ENCODE measurements at regions not wholly inside any gene's neighbourhood (a gene's known extent, or its start where the extent isn't known, plus 50 kb on each side); places are given as distances from the start of the nearest gene placed in this dataset.

DNA sequence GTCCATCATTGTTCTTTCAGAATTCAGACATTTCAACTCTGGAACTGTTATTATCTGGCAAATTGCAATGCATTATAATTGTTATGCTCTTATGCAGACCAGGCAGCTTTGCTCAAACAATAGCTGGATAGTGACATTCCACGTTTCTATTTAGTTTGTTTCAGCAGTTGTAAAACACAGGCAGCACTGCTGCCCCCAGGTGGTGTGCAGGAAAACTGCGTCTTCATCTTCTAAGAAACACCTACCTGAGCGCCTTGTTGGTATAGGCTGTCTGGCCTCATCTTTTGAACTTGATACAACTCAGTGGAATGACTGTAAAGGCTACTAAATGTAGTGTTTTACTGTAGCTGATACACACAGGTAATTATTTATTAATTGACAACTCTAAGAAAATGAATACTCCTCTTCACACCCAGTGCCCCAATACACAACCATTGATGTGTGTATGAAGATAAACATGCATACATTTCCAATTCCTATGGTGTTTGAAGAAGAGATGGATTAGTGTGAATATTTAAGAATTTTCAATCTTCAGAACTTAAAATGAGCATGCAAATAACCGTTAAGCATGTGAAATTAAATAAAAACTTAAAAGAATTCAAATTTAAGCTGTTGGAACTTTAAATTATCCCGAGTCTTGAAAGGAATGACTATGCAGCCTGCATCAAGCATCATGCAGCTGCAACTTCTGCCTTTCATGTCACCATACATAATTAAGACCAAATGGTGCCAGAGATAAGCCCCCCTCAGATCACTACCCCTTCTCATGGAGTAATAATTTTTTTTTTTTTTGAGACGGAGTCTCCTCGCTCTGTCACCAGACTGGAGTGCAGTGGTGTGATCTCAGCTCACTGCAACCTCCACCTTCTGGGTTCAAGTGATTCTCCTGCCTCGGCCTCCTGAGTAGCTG lies 85.6 kb downstream of the CD8B2 start:
- peak; percentile 10 for DNase-seq (ENCODE audit: low read depth)

DNA sequence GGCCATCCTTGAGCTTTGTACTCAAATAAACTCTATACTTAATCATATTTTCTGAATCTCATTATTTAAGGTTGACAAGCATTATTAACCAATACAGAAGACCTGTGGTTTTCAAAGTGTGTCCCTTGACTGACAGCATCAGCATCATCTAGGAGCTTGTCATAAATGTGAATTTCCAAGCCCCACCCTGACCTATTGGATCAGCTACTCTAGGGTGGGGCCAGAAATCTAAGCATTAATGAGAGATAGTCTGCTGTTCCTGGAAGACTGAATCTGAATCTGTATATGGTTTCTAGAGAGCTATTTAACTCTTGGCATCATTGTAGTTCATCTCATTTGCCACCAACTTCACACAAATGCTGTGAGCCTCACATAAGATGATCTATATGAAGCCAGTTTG lies 86.6 kb downstream of the CD8B2 start:
- no peak for DNase-seq (ENCODE audit: low read depth)

DNA sequence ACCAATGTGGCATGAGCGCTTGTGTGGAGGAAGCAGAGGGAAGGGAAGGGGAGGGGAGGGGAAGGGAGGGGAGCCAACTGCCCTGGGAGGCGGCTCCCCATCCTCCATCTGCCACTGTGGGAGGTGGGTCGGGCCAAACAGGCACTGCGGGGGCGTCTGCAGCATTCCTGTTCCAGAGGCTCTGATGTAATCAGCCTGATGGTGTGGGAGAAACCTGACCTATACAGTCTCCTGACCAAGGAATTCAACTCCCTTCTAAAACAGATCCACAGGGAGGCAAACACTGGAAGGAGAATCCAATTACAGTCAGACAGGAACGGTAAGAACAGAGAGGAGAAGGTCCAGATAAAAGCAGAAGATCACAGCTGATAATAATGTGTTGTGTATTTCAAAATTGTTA lies 88.8 kb downstream of the CD8B2 start:
- no peak for DNase-seq (ENCODE audit: low read depth)

DNA sequence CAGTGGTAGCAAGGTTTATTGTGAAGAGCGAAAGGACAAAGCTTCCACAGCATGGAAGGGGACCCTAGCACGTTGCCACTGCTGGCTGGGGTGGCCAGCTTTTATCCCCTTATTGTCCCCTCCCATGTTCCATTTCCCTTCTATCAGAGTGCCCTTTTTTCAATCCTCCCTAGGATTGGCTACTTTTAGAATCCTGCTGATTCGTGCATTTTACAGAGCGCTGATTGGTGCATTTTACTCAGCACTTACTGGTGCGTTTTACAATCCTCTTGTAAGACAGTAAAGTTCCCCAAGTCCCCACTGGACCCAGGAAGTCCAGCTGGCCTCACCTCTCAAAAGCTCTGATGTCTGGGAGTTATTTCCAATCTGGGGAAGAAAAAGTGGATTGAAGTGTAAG lies 90.1 kb downstream of the CD8B2 start:
- DNase-seq (ENCODE audit: low read depth), result no peak

DNA sequence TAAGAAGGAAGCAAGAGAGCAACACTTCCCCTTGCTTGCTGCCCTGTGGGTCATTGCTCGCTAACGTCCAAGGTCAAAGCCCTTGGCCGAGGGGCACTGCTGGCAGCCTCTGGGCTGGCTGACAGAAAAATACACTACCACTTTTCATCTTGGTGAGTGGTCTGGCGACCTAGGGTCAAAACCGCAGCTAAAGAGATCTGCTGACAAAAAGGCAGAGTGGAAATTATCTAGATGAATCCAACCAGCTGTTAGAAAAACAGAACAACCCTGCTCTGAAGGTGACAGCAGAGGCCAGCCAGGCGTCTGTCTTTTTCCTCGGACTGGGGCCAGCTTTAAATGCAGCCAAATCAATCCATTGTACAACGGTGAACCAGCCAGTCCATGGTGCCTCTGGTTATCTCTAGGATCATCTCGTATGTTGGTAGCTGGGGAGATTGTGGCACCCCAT lies 92.6 kb downstream of the CD8B2 start:
- no peak for DNase-seq (ENCODE audit: low read depth)

DNA sequence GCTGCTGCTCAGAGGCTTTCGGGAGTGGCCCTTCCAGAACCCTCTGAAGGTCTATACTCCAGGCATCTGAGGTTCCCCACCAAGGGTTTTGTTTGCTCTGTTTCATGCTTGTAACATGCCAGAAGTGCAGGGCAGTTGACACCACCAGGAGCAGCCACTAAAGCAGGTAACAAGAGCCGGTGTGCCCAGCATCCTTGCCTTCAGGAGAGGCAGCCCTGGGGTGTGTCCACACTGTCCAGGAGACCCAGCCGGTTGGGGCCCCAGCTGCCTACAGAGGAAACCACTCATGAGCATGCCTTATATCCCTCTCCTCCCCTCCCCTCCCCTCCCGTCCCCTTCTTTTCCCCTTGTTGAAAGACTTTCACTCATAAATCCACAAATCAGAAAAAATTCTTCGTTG lies 93.1 kb downstream of the CD8B2 start:
- no peak for DNase-seq (ENCODE audit: low read depth)

DNA sequence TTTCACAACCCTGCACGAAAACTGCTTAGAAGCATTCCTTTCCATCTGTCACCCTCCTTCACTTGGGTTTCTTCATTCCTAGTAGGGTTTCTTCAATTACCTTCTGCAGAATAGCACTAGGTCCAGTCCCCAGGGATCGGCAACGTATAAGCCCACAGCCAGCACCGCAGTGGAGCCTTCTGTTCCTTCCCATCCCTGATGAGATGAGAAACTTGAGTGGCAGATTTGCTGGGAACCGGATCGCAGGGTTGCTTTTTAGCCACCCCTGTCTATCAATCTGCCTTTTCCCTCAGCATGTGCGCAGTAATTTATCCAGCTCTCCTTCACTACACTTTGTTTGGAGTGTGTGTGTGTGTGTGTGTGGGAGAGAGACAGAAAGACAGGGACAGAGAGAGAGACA lies 94.2 kb downstream of the CD8B2 start:
- DNase-seq (ENCODE audit: low read depth), result no peak

DNA sequence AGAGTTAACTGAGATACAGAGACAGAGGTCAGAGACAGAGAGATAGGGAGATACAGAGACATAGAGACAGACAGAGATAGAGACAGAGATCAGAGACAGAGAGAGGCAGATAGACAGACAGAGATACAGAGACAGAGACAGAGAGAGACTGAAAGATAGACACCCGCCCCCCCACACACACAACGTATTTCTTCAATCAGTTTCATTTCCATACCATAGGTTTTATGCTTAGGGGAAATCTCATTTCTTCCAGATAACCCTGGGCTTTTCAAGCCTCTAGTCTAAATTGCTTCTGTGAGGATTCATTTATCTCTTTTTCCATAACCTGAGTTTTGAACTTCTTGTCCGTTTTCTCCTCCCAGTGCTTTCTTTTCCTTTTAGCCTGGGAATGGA lies 94.6 kb downstream of the CD8B2 start:
- no peak for DNase-seq (ENCODE audit: low read depth)

DNA sequence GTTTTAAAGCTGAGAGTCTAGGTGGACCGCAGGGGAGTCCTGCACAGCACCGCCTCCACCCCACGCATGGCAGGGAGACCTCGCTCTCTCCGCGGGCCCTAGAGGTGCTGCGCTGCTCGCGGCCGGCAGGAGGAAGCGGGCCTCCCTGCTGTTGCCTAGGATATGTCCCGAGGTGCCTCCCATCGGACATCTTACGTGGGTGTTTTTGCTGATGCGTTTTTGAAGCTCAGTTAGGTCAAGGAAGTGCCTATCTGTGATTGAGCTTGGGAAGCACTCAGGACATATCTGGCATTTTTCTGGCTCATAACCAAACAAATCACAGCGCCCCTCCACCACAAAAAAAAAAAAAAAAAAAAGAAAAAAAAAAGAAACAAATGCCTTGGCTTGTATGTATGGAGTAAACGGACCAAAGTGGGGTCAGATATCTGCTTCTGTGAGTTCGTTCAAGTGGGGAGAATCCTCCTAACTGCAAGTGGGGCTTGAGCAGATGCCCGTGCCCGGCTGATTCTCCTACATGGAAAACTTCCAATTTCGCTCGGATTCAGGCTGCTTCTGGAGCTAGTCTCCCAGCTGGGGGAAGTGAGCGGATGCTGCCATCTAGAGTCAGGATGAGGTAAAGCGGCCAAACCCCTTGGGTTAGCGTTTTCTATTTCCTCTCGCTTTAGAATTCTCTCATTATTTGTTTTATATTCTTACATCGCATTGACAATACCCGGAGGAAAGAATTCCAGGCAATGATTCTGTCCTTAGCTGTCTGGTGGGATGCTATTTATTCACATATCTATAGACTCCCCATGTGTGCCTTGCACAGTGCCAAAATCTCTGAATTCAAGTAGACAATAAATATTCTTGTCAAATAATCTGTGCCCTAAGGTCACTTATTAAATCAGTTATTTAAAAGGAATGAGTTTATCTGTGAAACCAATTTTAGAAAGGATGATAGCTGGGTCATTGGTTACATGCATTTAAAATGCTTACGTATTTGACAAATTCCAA lies 95.3 kb downstream of the CD8B2 start:
- peak; percentile 79 for DNase-seq (ENCODE audit: low read depth)

DNA sequence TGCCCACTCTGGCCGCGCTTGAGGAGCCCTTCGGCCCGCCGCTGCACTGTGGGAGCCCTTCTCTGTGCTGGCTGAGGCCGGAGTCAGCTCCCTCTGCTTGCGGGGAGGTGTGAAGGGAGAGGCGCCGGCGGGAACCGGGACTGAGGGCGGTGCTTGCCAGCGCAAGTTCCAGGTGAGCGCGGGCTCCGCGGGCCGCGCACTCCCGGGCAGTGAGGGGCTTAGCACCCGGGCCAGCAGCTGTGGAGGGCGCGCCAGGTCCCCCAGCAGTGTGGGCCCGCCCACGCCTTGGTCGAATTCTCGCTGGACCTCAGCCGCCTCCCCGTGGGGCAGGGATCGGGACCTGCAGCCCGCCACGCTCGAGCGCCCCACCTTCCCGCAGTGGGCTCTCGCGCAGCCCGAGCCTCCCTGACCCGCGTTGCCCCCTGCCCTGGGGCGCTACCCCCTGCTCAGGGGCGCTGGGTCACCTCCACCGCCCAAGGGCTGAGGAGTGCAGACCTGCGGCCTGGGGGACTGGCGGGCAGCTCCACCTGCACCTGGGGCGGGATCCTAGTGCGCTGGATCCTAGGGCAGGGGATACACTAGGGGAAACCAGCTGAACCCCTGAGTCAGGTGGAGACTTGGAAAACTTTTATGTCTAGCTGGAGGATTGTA lies 97.3 kb downstream of the CD8B2 start:
- DNase-seq (ENCODE audit: low read depth), result no peak

DNA sequence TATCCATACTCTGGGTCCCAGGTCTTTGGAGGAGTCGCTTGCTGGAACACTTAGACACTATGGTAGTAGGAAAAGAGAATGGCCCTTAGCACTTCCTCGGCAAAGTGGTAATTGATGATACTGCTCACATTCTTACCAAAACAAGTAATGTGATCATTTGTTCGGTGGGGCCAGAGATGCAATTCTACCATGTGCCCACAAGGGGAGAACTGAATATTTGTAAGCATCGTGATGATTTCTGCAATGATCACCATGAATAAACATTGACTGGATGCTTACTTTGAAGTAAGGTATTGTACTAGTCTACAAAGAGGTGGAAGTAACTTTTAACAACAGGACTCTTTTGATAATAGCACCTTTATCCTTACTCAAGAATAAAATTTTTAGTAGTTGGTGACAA lies 109.7 kb downstream of the CD8B2 start:
- DNase-seq (ENCODE audit: low read depth), result peak; percentile 4

DNA sequence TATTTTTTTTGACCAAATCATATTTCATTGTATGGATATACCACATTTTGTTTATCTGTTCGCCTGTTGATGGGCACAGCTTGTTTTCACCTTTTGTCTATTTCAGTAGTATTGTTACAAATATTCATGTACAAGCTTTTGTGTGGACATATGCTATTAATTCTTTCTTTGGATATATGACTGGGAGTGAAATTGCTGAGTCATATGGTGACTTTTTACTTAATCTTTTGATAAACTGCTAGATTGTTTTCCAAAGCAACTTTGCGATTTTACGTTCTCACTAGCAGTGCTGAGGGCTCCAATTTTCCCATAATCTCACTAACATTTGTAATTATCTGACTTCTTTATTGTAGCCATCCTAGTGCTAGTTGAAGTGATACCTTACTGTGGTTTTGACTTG lies 112.4 kb downstream of the CD8B2 start:
- DNase-seq (ENCODE audit: low read depth), result no peak

DNA sequence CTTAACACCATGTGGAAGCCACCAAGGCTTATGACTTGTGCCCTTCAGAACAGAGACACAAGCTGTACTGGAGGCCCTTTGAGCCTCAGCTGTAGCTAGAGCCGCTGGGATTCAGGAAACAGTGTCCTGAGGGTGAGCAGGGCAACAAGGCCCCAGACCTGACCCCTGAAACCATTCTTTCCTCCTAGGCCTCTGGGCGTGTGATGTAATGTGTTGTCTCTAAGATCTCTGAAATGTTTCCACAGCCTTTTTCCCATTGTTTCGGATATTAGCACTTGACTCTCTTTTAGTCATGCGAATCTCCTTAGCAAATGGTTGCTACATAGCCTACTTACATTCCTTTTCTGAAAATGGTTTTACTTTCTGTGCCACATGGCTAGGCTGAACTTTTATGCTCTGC lies 114.9 kb downstream of the CD8B2 start:
- no peak for DNase-seq (ENCODE audit: low read depth)

DNA sequence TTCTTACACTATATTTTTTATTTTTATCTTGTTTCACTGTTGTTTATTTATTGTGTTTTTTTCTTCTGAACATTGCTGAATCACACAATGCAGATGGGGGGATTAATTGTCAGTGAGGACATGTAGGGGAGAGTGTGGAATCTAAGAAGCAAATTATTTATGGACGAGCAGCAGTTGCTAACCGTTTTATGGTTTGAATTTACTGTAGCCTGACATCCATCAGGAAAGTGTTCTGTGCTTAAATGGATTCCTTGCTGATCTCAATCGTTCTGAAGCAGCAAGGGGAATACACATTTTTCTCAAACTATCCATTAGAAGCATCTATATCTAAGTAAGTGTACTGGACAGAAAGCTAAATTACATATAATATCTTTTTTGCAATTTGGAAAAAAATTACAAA lies 119.5 kb downstream of the CD8B2 start:
- DNase-seq (ENCODE audit: low read depth), result no peak

DNA sequence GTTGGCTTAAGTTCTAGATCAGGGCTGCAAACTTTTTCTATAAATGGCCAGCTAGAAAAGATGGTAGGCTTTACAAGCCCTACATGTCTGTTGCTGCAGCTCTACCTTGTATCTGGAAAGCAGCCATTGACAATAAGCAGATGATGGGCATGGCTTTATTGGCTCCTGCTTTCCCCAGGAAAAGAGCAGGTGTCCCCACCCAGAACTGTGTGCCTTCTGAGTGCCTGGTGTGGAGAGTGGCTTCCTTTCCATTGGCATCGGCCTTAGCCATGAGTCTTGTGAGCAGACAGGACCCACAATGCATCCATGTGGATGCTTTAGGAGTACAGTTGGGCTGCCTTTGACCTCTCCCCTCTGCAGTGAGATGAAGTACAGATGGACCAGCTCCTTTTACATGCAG lies 120.2 kb downstream of the CD8B2 start:
- no peak for DNase-seq (ENCODE audit: low read depth)

DNA sequence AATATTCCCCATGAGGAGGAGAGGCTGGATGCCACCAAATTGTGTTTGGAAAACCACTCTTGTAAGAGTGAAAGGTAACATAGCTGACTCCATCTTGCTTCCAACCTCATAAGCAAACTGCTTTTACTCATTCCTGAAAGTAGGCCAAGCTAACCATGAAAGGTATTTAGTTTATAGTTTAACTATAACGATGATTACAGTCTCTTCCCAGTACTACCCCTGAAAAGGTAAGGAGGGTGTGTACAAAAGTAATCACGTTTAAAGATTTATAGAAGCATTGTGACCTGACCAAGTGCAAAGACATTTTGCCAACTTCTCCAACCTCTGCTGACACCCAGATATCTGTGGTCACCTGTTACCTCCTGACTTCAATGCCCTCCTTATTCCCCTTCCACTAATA lies 122.6 kb downstream of the CD8B2 start:
- DNase-seq (ENCODE audit: low read depth), result no peak

DNA sequence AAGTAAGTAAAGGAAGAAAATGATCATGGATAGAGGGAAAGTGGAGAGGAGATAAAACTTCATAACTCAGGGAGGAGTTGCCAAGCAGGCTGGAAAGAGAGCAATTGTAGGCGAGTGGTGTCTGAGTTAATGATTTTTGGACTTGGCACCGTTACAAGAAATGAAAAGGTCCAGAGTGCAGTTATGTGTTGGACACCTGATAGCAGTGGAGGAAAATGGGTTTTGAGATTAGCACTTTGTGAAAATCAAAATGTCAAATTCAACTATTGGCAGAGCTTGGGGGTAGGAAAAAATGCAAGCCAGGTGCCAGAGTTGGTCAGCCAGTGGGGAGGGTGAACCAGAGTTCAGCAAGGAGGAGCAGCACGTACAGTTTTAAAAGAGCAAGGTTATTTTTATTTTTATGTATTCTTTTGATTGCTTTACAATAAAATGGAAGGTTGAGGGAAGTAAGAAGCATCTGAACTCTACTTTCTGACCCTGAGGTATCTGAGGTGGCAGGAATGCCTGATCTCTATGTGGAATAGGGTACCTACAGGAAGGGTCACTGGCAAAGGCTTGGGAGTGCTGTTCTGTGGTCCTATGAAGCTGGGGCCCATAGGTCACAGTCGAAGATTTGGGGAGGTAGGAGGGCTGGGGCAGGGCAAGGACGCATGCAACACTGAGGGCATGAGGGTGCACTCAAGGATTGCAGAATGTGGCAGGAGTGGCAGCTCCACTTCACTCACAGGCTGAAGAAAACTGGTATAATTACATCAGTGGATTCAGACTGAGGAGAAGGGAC lies 127.5 kb downstream of the CD8B2 start:
- no peak for DNase-seq (ENCODE audit: low read depth)

DNA sequence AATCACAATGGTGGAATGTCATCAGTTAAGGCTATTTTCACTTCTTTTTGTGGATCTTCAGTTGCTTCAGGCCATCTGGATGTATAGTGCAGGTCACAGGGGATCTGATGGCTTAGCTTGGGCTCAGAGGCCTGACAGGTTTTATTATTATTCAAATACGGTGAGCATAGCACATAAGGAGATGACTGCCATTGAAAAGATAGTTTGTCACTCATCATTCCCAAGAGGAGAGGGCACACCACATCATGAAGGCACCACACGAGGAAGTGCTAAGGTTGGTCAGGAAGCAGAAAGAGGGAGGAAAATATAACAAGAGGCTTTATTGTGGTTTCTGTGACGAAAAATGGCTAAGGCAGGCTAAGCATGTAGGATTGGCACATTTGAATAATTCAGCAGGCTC lies 131.4 kb downstream of the CD8B2 start:
- DNase-seq (ENCODE audit: low read depth), result no peak

DNA sequence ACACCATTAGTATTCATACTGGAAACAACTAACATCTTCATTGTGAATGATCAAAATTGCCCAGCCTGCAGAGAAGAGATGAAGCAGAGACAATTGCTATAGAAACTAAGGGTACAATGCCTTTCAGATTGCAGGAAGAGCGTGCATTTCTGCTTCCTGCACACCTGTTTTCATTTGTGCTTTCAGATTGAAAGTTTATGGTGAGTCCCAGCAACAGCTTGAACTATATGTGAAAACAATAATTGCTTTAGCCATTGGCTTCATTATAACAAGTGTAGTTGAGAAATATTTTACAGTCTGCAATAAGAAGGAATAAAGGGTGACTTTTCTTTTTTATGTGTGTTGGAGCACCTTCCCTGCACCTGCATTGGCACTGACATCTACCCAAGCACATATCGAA lies 136.3 kb downstream of the CD8B2 start:
- DNase-seq (ENCODE audit: low read depth), result no peak

DNA sequence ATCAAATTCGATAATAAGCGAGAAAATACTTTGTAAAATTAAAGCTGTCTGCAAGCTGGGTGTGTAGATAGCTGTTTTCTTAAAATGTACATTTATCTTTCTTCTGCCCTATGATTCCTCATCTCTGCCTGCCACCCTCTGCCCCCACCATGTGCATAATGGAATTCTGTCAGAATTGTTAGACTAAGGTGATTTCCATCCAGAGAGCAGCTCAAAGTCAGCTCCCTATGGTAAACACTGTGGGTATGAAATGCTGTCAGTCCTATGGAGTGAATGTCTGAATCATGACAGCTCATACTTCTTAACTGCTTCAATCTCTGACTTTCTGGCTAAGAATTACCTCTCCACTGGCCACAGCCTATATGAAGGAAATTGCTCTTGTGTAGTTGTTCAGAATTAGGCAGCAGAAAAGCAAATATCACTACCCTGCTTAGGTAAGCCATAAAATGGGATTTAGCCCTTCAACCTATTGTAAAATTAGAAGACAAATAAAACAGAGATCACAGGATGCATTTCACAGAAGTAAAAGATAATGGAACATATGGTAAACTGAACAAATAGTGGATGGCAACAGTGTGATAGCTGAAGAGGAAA lies 137.7 kb downstream of the CD8B2 start:
- DNase-seq (ENCODE audit: low read depth), result no peak

DNA sequence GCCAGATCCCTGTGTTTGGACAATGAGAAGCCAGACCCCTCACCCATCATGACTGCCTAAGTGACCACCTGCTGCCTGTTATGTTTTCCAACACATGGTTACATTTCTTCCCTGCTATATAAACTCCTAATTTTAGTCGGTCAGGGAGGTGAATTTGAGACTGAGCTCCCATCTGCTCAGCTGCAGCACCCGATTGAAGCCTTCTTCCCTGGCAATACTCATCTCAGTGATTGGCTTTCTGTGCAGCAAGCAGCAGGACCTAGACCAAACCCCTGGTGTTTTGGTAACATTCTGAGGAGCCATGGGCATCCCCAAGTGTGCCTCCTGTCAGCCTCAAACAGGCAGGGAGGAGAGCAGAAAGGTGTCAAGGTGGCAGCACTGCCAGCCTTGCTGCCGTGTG lies 141.2 kb downstream of the CD8B2 start:
- no peak for DNase-seq (ENCODE audit: low read depth)

Data from RPMI7951 (cell line).